GM06990 (cell line): ENCODE measurements at regions not wholly inside any gene's neighbourhood (a gene's known extent, or its start where the extent isn't known, plus 50 kb on each side); places are given as distances from the start of the nearest gene placed in this dataset.

Experiments used
- DNase-seq: peaks from one replicate; pipeline ENCODE4 v3.0.0-alpha.2; 2011; ENCODE audit not compliant: insufficient read length; ENCODE audit errors: extremely low read depth
- H3K27me3 ChIP-seq: replicated peaks from 2 replicates; pipeline ENCODE4 v1.6.0; 2011; ENCODE audit warnings: low read length; ENCODE audit not compliant: control insufficient read depth, insufficient read depth
- H3K36me3 ChIP-seq: 2 replicates; pipeline ENCODE4 v1.5.1; 2011; ENCODE audit warnings: low read length; ENCODE audit not compliant: control insufficient read depth, insufficient read depth
- H3K4me3 ChIP-seq: replicated peaks from 2 replicates; pipeline ENCODE4 v1.5.1; 2011; ENCODE audit warnings: low read depth, mild to moderate bottlenecking, control low read depth, low read length
- CTCF ChIP-seq: IDR thresholded peaks from 2 replicates; pipeline ENCODE4 v1.5.1; 2011; ENCODE audit warnings: low read length, control low read depth, mild to moderate bottlenecking, inconsistent platforms; ENCODE audit not compliant: insufficient read depth, poor library complexity, severe bottlenecking

- Histone ChIP-seq H3K4me3 (no peak overlapping the region), H3K36me3 (no peaks in the 10 kb centered on the region), H3K27me3 (no peaks in the 10 kb centered on the region)
- DNase-seq: no peak
- TF ChIP-seq CTCF: no peak
These were observed 166.1 kb downstream of the CD83 start for GRCh38 chr6:14283600-14284235.

GRCh38 chr6:14284969-14285590 lies 167.5 kb downstream of the CD83 start:
- Histone ChIP-seq H3K4me3 (no peak overlapping the region), H3K27me3 (no peaks in the 10 kb centered on the region), H3K36me3 (no peaks in the 10 kb centered on the region)
- DNase-seq: no peak
- TF ChIP-seq CTCF: no peak

GRCh38 chr6:14286144-14286543 lies 168.6 kb downstream of the CD83 start:
- no peak overlapping the region for H3K4me3 ChIP-seq
- no peaks in the 10 kb centered on the region for H3K27me3 ChIP-seq
- no peak for DNase-seq
- no peak for TF ChIP-seq CTCF
- H3K36me3 ChIP-seq: no peaks in the 10 kb centered on the region

GRCh38 chr6:14286634-14287428 lies 169.3 kb downstream of the CD83 start:
- H3K4me3 ChIP-seq: no peak overlapping the region
- DNase-seq: no peak

GRCh38 chr6:14287707-14288106 lies 170.1 kb downstream of the CD83 start:
- no peak for DNase-seq
- Histone ChIP-seq H3K36me3 (no peaks in the 10 kb centered on the region), H3K27me3 (no peaks in the 10 kb centered on the region), H3K4me3 (no peak overlapping the region)
- TF ChIP-seq CTCF: no peak

More at GRCh38 chr6:14286634-14287428, 169.3 kb downstream of the CD83 start:
- Histone ChIP-seq H3K36me3 (no peaks in the 10 kb centered on the region), H3K27me3 (no peaks in the 10 kb centered on the region)
- no peak for TF ChIP-seq CTCF
